HT1080 (cell line): ENCODE measurements at regions not wholly inside any gene's neighbourhood (a gene's known extent, or its start where the extent isn't known, plus 50 kb on each side); places are given as distances from the start of the nearest gene placed in this dataset.
"Not testable (repeated sequence)": the region's sequence is repeated elsewhere in the genome, so short reads cannot be mapped to it uniquely, and the experiment has no call there.

Experiments used
- DNase-seq: peaks from one replicate; pipeline ENCODE4 v3.0.0-alpha.2; 2015; ENCODE audit warnings: low read depth

GRCh38 chr16:11414815-11415775, 69.8 kb downstream of the RMI2 start:
- DNase-seq, result no peak

- DNase-seq, result no peak
Measured at GRCh38 chr16:11416228-11417001, 71.2 kb downstream of the RMI2 start.

- no peak for DNase-seq
Measured at GRCh38 chr16:11417487-11417886, 72.2 kb downstream of the RMI2 start.

GRCh38 chr16:11418506-11418905, 73.2 kb downstream of the RMI2 start:
- DNase-seq, result no peak

GRCh38 chr16:11420067-11420466, 74.8 kb downstream of the RMI2 start:
- not testable (repeated sequence) for DNase-seq

GRCh38 chr16:11420895-11421294, 75.6 kb downstream of the RMI2 start:
- DNase-seq, result no peak

- DNase-seq, result no peak
Measured at GRCh38 chr16:11422381-11423314, 77.4 kb downstream of the RMI2 start.

GRCh38 chr16:11423315-11424117, 78.3 kb downstream of the RMI2 start:
- DNase-seq, result no peak

GRCh38 chr16:11424118-11424460, 78.8 kb downstream of the RMI2 start:
- DNase-seq, result no peak

GRCh38 chr16:11425140-11425539, 79.9 kb downstream of the RMI2 start:
- no peak for DNase-seq

- no peak for DNase-seq
Measured at GRCh38 chr16:11428623-11428953, 83.3 kb downstream of the RMI2 start.

- no peak for DNase-seq
Measured at GRCh38 chr16:11429123-11429522, 83.9 kb downstream of the RMI2 start.

GRCh38 chr16:11429823-11430222, 84.6 kb downstream of the RMI2 start:
- DNase-seq, result no peak

- DNase-seq, result no peak
Measured at GRCh38 chr16:11430601-11431317, 85.5 kb downstream of the RMI2 start.

- DNase-seq, result peak; percentile 5
Measured at GRCh38 chr16:11431915-11432465, 86.7 kb downstream of the RMI2 start.

GRCh38 chr16:11432856-11433395, 87.7 kb downstream of the RMI2 start:
- no peak for DNase-seq

GRCh38 chr16:11435576-11435975, 90.3 kb downstream of the RMI2 start:
- no peak for DNase-seq

- no peak for DNase-seq
Measured at GRCh38 chr16:11437069-11437468, 91.8 kb downstream of the RMI2 start.
